Gastroesophageal sphincter (tissue), 4 donors: ENCODE measurements at regions not wholly inside any gene's neighbourhood (a gene's known extent, or its start where the extent isn't known, plus 50 kb on each side); places are given as distances from the start of the nearest gene placed in this dataset.

Source experiments
- ATAC-seq: fragments of 150-250 bp; one replicate; pipeline ENCODE4 v1.9.1; 2016; ENCODE audit warnings: mild to moderate bottlenecking, moderate library complexity
- H3K27ac ChIP-seq, 4 donors: fragments of 200-600 bp; sonication (generic) in 3 of 4; 1 replicate in 3 of 4; 2 replicates in 1 of 4; pipeline ENCODE4 v1.5.1; 2016 to 2019
- H3K27me3 ChIP-seq: fragments of 200-600 bp; sonication (generic); one replicate; pipeline ENCODE4 v1.5.1; 2019
- H3K36me3 ChIP-seq, 2 donors: fragments of 200-600 bp; sonication (generic); one replicate each; pipeline ENCODE4 v1.5.1; 2019; ENCODE audit warnings: control low read depth in 1 of 2
- H3K4me1 ChIP-seq, 3 donors: fragments of 200-600 bp; sonication (generic); 1 replicate in 2 of 3; 2 replicates in 1 of 3; pipeline ENCODE4 v1.5.1; 2016 to 2019; ENCODE audit warnings: control low read depth in 2 of 3
- H3K4me3 ChIP-seq, 2 donors: fragments of 200-600 bp; sonication (generic); one replicate each; pipeline ENCODE4 v1.5.1; 2019; ENCODE audit warnings: mild to moderate bottlenecking in 1 of 2, moderate library complexity in 1 of 2
- H3K9me3 ChIP-seq, 3 donors: fragments of 200-600 bp; sonication (generic); one replicate each; pipeline ENCODE4 v1.5.1; 2017 to 2019; ENCODE audit warnings: control low read depth in 2 of 3
- CTCF ChIP-seq, 4 experiments: fragments of 200-600 bp in 2 of 4; fragments of 450-650 bp in 2 of 4; sonication (generic) in 1 of 4; IDR thresholded peaks; one replicate each; pipeline ENCODE4 v1.5.1; 2017 to 2019; ENCODE audit warnings: antibody characterized with exemption in 4 of 4, mild to moderate bottlenecking in 2 of 4, moderate library complexity in 2 of 4
- EP300 ChIP-seq: sonication (generic); formaldehyde crosslinking; IDR thresholded peaks from one replicate; pipeline ENCODE4 v1.6.1; 2017; ENCODE audit warnings: antibody characterized with exemption, mild to moderate bottlenecking
- POLR2A ChIP-seq, 2 donors: fragments of 450-650 bp; IDR thresholded peaks; one replicate each; pipeline ENCODE4 v1.6.1; 2017; ENCODE audit warnings: antibody characterized with exemption in 2 of 2, mild to moderate bottlenecking in 2 of 2, moderate library complexity in 1 of 2
- POLR2AphosphoS5 ChIP-seq: sonication (generic); formaldehyde crosslinking; IDR thresholded peaks from one replicate; pipeline ENCODE4 v1.6.1; 2017; ENCODE audit warnings: antibody characterized with exemption
- WGBS, 2 donors: methylation state at CpG; one replicate each; pipeline ENCODE4 v1.1.5; 2018; ENCODE audit warnings: low coverage in 1 of 2; 5-methylcytosine and 5-hydroxymethylcytosine counted together

GRCh38 chr21:7957713-7958064 lies 2563.7 kb upstream of the TPTE start:
- no peak overlapping the region for H3K27ac ChIP-seq
- TF ChIP-seq CTCF (IDR thresholded peaks at IDR 0.05) (no peak), POLR2AphosphoS5 (no peak), POLR2A (IDR thresholded peaks at IDR 0.05) (no peak), EP300 (no peak)
- peaks cover 4 to 100% (median 4%) of the 10 kb centered on the region in 3 donors for H3K9me3 ChIP-seq
- H3K27me3 ChIP-seq = no peaks in the 10 kb centered on the region
- H3K36me3 ChIP-seq = no peaks in the 10 kb centered on the region
- no peak overlapping the region for H3K4me3 ChIP-seq
- H3K4me1 ChIP-seq = no peaks in the 10 kb centered on the region
- WGBS, 2 donors = 19 to 21% methylated on average over 2 of the region's 2 CpGs
- ATAC-seq = no peak
